GM19328 (cell line): ENCODE measurements at regions not wholly inside any gene's neighbourhood (a gene's known extent, or its start where the extent isn't known, plus 50 kb on each side); places are given as distances from the start of the nearest gene placed in this dataset.
"Not testable (repeated sequence)": the region's sequence is repeated elsewhere in the genome, so short reads cannot be mapped to it uniquely, and the experiment has no call there.

ENCODE experiments used
- ATAC-seq: cut with Tn5 transposase; IDR thresholded peaks from one replicate; pipeline ENCODE4 v1.9.1; 2021; ENCODE audit warnings: mild to moderate bottlenecking, moderate library complexity; ENCODE audit not compliant: unreplicated experiment

DNA sequence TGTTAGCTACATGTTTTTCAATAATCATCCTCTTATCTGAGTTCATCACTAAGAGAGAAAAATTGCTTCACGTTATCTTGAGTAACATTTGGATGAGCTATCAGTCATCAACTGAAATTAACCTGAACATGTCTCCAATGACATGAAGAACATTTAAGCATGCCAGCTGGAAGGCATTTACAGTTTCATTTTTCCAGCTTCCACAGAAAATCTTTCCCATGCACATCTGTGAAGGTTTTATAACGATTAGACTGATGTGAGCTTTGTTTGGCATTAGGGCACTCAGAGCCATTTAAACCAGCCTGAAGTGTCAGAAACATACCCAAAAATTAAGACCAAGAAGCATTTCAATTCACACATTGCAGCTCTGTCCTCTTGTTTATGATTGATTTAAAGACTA is 235.8 kb upstream of the ARHGEF26 start:
- ATAC-seq = no peak

DNA sequence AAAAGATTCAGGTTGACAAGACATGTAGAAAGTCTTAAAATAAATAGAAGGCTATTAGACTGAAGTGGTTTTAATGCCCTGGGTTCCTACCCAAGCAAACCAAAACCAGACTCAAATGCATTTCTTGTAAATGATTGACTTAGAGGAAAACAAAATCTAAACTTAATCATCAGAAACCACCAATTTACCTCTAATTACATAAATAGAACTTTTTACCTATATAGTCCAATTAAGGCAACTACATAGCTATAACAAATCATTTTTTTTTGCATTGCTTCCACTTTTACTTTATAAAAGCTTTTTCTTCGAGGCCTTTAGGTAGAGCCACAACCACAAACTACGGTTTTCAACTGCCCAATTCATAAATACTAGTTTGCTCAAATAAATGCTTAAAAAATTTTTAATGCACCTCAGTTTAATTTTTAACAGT is 231.3 kb upstream of the ARHGEF26 start:
- ATAC-seq = no peak

DNA sequence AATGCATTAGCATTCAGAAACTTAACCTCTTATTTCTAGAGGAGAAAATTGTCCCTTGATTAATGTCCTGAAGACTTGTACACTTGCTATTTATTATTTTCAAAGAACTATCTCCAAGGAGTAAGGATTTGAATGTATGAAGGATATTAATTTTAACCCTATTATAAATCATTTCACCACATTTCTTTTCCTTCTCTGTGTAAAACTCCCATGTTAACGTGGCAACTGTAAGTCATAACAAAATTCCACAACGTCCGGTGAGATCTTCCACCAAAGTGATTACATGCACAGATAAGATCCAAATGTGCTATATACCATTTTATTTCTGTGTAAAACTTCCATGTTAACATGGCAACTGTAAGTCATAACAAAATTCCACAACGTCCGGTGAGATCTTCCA is 229.1 kb upstream of the ARHGEF26 start:
- no peak for ATAC-seq

DNA sequence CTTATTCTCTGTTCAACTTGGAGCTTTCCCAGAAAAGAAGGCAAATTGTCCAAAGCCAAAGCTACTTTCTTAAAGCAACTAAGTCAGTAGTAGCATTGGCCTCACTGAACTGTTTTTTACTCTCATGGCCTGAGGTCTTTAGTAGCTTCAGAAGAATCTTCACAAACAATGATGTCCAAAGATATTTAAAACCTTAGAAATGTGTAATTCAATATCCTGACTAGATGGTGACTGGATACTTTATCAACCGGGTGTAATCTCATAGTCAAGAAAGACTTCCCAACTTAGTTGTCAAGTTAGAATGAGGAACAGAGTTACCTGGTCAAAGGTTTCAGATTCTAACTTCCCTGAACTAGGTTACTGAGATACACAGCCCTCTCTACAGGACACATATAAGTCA is 226.3 kb upstream of the ARHGEF26 start:
- no peak for ATAC-seq

DNA sequence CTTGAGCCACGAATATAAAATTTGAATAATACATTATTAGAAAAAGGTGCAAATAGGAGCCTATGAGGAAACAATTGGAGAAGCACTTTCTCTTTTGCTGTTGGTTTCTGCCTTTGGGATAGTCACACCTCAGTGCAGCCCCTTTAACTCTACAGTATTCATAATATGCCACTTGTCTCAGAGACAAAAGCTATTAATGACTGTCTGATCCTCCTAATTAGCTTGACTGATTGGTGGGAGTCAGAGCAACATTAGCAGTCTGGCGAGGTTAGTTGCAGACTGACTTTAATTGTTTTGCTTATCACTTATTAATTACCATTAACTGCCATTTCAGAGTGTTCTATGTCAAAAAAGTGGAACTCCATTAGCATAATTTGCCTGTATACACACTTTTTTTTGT is 225.0 kb upstream of the ARHGEF26 start:
- ATAC-seq = no peak

DNA sequence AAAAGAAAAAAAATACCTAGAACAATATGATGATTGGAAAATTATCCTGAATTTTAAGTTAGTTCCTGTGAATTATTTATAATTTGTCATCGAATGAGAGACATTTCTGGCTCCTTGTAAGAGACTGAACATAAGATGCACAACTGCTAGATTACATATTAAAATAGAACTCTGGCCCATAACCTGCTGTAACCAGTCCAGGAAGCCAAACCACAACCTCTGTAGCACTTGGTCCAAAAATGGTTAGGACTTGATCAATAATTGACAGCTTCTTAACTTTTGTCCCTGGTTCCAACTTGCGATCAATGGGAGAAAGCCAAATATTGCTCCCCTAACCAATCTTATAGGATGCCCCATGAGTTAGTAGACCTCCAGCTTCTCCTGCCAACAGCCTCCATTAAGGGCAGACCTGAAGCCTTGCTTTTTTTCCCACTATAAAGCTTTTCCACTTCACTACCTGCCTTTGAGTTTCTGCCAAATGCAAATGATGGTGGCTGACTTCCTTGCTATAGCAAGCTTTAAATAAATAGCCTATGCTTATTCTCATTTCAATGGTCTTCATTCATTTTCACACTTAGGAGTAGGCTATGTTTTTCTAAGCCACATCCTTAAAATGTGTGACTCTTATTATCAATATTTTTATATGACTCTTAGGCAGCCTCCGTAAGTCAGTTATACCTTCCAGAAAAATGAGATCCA is 224.0 kb upstream of the ARHGEF26 start:
- peak; percentile 50 for ATAC-seq

DNA sequence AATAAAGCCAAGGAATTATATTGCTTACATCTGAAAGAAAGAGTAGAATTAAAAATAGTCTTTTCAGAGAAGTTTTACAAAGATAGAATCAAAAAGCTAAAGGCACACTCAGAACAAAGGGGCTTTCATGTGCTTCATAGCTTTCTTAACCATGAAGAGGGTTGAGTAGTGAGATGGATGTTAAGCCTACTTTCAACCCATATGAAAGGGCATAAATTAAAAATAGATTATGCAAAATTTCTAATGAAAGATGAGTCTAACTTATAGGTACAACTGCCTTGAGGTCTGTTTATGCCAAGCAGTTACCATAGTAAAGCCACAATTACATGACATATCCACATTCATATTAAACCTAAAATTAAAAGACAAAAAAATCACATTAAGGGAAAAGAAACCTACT is 223.3 kb upstream of the ARHGEF26 start:
- peak; percentile 63 for ATAC-seq

DNA sequence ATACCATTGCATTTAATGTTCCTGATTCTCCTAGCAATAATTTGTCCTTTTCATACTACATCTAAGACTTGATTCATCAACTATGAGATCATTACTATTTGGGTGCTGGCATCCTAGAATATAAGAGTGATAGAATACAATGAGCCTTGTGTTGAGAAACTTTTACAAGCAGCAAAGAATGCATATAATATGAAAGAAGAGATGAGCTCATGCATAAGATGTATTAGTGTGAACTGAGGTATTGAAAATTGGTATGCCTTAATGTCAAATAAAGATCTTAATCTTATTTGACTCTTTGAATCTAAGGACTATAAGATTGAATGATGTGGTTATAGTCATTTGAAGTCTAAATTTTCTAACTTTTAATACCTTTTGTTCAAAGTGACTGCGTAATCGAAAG is 220.0 kb upstream of the ARHGEF26 start:
- ATAC-seq = no peak

DNA sequence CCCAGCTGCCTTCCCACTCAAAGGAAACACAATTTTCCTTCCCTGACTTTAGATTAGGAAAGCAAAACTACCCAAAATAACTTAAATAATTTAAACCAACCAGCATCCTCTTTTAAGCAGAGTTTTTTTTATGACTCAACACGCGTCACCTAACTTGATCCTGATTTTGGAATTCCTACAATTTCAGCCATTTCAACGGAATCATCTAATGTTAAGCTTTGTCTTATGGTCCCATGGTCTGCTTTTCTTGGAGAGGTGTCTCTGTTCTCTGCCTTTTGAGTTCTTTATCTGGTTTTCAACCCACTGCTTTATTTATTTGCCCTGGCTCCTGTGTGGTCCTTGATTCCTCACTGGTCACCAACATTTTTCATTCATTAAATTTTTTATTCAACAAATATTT is 219.2 kb upstream of the ARHGEF26 start:
- ATAC-seq = no peak

DNA sequence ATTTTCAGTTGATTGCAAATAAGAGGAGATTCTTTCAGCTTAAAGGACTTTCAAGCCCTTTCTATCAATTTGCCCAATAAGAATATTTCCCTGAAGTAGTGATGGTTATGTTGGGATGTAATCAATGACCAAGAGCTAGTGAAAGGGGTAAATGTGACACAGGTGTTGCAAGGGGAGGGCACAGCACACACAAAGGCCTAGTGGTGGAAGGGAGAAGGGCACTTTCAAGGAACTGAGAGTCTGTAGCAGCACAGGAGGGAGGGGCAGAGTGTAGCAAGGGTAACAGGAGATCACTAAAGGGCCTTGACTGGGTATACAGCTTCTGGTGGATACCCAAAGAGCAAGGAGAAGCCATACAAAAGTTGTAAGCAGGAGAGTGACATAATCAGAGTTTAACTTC is 217.8 kb upstream of the ARHGEF26 start:
- peak; percentile 69 for ATAC-seq

DNA sequence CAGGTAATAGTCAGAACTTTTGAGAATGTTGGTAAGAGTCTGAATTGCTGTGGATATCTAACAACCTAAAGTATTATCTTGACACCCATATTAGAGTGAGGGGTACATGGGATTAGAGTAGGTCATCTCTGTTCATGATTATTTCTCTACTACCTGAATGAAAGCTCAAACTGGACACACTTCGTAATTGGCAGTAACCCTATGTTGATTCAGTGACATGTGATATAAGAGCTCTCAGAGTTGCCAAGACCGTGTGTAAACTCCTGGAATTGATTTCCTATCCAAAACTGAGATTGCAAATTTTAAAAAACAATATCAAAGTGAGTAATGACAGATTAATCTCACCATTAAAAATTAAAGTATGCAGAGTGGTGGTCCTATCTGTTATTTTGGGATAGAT is 214.8 kb upstream of the ARHGEF26 start:
- ATAC-seq = no peak

DNA sequence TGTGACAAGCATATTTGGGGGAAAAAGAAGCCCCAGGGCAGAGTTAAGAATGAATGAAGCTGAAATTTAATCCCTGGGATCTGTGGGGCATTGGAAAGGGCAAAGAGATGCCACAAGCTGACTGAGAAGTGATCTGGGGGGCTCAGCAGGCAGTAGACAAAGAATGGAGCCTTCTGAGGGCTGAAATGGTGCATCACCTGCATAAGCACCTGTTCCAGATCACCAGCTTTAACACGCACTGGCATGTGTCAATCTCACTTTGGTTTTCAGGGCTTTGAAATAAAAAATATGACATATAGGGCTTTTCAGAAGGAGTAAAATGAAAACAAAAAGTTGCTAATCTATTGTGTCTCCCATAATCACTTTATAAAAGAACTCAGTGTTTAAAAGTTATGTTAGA is 210.8 kb upstream of the ARHGEF26 start:
- no peak for ATAC-seq

DNA sequence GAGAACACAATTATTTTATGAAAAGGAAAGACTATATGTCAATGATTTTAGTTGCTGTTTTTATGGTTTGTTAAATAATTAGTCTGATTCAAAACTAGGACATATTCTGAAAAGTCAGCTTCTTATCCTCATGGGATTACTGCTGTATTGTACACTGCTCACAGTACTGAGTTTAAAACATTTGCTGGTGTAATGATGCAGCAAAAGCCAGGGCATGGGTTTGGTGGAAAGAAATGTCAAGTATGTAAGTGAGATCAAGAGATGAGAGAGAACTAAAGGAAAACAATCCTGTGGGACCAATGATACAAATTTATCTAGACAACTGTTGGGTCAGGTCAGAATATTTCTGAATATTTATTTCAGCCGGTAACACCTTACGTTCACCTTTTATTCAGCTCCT is 210.1 kb upstream of the ARHGEF26 start:
- no peak for ATAC-seq

DNA sequence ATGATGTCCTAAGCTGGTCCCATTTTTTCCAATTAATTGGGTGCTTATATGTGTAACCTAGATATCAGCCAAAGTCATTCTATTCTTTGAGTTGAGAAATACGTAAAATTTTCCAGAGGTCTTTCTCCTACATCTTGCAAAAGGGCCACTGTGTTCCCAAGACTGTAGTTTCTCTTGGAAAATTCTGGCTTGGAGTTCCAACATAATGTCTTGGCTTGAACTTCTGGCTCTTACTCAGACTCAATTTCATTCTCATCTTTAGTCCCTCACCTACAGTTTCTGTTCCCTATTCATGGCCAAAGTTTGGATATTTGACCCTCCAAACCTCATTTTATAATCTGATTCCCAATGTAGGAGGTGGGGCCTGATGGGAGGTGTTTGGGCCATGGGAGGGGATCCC is 201.4 kb upstream of the ARHGEF26 start:
- no peak for ATAC-seq

DNA sequence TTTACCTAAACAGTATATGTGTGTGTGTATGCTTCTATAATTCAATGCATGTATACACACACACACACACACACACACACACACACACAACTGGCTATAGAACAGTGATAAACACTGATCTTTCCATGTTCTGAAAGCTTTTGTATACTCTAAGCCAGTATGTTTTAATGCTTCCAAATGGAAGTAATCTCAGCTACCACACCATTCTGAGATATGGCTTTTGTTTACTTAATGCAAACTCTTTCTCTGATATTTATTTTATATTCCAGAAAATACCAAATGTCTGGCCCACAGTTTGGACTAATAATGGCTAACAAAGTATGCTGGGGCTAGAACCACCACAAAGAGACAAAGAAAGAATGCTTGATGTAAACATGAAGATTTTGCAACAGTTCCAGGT is 199.4 kb upstream of the ARHGEF26 start:
- no peak for ATAC-seq

DNA sequence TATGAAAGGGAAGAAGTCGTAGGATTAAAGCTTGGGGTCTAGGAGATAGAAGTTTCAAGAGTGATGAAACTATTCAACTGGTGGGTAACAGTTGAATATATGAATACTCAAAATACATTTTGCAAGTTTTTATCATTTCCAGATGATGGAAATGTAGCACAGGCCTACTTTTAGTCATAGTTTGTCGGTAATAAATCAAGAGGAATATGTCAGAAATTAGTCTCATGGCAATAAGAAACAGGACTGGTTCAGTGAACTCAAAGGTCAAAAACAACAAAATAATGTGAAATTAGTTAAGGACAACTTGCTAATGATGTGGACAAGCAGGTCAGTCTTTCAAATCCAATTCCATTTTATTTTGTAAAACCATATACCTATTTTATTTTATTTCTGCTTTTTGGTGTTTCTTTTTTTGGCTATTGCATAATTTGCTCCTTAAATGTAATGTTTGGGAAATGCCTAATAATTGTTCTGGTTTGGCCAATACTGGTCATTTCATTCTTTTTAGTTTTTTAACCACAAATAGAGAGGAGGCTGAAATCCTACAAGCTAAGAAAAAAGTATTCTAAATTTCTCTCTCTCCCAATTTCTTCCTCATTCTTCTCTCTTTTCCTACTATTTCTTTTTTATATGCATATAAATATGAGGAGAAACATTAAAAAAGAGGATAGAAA is 195.2 kb upstream of the ARHGEF26 start:
- ATAC-seq = no peak

DNA sequence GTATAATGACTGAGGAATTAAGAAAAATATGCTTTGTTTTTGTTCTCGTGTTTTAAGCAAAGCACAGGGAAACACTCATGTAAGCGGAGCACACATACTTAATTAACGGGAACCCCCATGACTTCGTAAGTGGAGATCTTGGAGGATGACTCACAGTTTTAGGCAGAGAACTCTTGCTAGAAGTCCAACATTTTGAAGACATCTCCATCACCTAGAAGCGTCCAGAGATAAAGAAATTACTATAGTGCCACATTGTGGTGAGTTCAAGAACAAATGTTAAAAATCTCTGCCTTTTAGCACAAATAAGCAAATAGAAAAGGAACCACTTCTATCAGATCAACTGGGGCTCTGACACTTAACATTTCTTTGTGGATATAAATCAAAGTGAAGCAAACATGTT is 194.1 kb upstream of the ARHGEF26 start:
- ATAC-seq = no peak

DNA sequence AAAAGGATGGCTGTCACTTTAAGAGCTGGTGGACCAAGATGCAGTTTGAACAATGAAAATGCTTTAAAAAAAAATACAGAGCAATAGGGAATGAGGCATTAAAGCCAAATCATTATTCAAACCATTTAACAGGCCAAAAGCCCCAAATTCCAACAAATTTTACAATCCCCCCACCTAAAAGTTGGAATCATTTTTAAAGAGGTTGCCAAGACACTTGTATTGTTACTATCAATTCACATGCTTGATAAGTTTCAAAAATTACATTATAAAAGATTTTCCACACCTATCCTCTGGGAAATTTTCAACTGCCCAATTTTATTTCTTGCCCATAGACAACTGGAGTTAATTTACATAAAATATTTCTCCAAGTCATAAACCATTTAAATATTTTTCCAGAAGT is 192.3 kb upstream of the ARHGEF26 start:
- ATAC-seq = no peak

DNA sequence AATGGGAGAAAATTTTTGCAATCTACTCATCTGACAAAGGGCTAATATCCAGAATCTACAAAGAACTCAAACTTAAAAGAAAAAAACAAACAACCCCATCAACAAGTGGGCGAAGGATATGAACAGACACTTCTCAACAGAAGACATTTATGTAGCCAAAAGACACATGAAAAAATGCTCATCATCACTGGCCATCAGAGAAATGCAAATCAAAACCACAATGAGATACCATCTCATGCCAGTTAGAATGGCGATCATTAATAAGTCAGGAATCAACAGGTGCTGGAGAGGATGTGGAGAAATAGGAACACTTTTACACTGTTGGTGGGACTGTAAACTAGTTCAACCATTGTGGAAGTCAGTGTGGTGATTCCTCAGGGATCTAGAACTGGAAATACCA is 187.7 kb upstream of the ARHGEF26 start:
- ATAC-seq = not testable (repeated sequence)

DNA sequence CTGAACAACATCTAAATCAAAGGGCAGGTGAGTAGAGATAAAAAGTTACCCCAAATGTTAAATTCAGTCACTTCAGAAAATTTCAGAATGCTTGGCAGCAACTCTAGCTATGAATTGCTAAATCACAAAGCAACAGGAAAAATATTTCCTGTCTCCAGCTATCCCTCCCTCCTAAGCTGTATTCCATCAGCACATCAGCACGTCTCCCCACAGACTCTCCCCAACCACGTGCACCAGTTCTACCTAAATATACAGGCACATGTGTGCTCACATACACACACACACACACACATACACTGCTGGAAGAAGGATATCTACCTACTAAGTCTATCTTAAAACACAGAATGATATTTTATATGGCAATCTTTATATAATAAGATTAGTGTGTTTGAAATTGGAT is 177.1 kb upstream of the ARHGEF26 start:
- no peak for ATAC-seq

DNA sequence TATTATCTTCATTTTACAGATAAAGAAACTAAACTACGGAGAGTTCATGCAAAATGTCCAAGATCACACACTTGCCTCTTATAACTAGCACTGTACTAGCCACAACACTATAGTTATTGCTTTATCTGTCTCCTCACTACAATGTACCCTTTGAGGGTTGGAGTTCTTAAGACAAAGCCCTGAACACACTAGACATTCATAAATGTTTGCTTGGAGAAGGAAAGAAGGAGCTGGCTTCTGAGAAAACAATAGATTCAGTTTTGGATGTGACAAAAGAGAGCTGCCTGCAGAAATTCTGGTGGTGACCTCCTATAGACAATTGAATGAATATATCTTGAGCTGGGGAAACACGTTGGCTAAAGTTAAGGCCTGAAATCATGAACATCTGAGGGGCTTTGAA is 169.9 kb upstream of the ARHGEF26 start:
- no peak for ATAC-seq

DNA sequence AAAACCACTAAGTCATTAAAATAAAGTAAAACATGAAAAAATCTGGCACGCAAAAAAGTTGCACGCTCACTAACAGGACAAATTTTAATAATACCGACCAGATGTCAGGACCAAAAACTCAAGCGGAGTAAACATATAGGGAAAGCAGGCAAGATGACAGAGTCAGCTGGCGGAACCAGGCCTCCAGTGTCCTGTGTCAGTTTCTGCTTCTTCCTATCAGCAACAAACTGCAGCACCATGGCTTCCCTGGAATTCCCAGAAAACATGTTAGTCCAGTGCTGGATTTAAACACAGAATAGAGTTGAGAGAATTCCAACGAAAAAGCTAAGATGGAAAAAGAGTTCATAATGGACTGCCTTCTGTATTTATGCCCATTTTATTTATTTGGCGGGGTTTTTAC is 169.1 kb upstream of the ARHGEF26 start:
- no peak for ATAC-seq

DNA sequence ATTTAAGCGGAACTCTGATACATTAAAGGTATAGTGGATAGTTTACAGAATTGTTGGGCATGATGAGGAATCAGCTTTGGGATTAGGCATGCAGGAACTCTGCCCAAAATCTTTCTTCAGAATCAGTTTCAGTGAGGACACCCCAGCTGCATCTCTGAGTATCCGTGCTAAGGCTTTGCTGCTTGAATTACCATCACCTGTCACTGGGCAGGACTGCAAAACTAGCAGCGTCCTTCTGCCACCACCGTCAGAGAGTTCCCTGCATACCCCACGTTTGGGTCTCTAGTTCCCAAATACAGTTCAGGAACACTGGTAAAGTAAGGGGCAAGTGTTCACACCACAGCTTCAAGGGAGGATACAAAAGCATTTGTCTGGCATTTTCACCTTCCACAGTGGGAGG is 164.6 kb upstream of the ARHGEF26 start:
- ATAC-seq = no peak
